Sigmoid colon (tissue), 6 donors: ENCODE measurements at regions not wholly inside any gene's neighbourhood (a gene's known extent, or its start where the extent isn't known, plus 50 kb on each side); places are given as distances from the start of the nearest gene placed in this dataset.

Experiments
- DNase-seq: peaks from one replicate; pipeline ENCODE4 v3.0.0-alpha.2; 2019
- H3K27ac ChIP-seq, 4 donors: fragments of 200-600 bp; sonication (generic); one replicate each; pipeline ENCODE4 v1.5.1; 2016 to 2019; ENCODE audit warnings: mild to moderate bottlenecking in 1 of 4
- H3K27me3 ChIP-seq, 3 donors: fragments of 200-600 bp; sonication (generic); one replicate each; pipeline ENCODE4 v1.5.1; 2019; ENCODE audit warnings: mild to moderate bottlenecking in 1 of 3
- H3K36me3 ChIP-seq, 4 donors: fragments of 200-600 bp; sonication (generic); one replicate each; pipeline ENCODE4 v1.5.1; 2016 to 2019
- H3K4me1 ChIP-seq, 4 donors: fragments of 200-600 bp; sonication (generic); one replicate each; pipeline ENCODE4 v1.5.1; 2017 to 2019
- H3K4me3 ChIP-seq, 4 donors: fragments of 200-600 bp; sonication (generic); one replicate each; pipeline ENCODE4 v1.5.1; 2017 to 2019; ENCODE audit warnings: mild to moderate bottlenecking in 2 of 4, moderate library complexity in 1 of 4
- H3K9me3 ChIP-seq, 4 donors: fragments of 200-600 bp in 3 of 4; sonication (generic) in 3 of 4; one replicate each; pipeline versions ENCODE4 v1.5.1 to v1.6.1; 2013 to 2019
- CTCF ChIP-seq, 4 experiments: fragments of 450-650 bp in 3 of 4; fragments of 200-600 bp in 1 of 4; IDR thresholded peaks; one replicate each; pipeline ENCODE4 v1.5.1; 2016 to 2019; ENCODE audit warnings: antibody characterized with exemption in 4 of 4, mild to moderate bottlenecking in 3 of 4, moderate library complexity in 2 of 4
- EP300 ChIP-seq, 4 donors: sonication (generic); formaldehyde crosslinking; IDR thresholded peaks; one replicate each; pipeline ENCODE4 v1.6.1; 2017; ENCODE audit warnings: antibody characterized with exemption in 4 of 4
- POLR2A ChIP-seq, 2 donors: fragments of 450-650 bp; IDR thresholded peaks; one replicate each; pipeline ENCODE4 v1.6.1; 2016; ENCODE audit warnings: antibody characterized with exemption in 2 of 2, mild to moderate bottlenecking in 2 of 2, moderate library complexity in 2 of 2
- POLR2AphosphoS5 ChIP-seq, 4 donors: sonication (generic); formaldehyde crosslinking; IDR thresholded peaks; one replicate each; pipeline ENCODE4 v1.6.1; 2017; ENCODE audit warnings: antibody characterized with exemption in 4 of 4
- WGBS, 2 donors: extraction: QIAGEN DNeasy Blood & Tissue Kit; methylation state at CpG; one replicate each; pipeline ENCODE4 v1.1.7; 2013; 5-methylcytosine and 5-hydroxymethylcytosine counted together
- intact Hi-C: fragments of 100-400 bp; cut with DNase I; formaldehyde crosslinking; loops from one replicate; pipeline ENCODE4 v1.15.1; 2023
- donor health status: healthy with polysubstance abuse.
- donor health status: healthy.

DNA sequence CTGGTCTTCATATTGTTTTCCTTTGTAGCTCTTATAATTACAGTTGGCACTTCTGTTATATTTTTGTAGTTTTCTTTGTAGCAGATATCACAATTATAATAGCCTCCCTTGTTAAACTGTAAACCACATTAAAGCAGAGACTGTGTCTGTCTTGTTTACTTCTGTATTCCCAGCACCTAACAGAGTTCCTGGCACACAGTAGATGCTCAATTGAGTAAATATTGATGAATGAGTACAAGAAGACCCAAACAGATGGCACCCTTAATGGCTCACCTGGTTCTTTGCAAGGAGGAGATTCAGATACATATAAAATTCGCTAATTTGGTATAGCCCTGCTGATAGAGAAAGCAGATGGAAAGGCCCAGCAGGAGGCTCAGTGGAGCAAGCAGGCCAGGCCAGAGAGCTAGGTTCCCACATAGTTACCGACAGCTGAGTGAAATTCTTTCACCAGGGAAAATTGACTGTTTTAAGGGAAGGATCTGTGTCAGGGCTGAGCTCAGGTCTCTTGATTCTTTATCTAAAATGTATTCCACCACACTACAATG lies 120.1 kb downstream of the NUP35 start:
- intact Hi-C loops, result no loop called here
- 71 to 83% methylated on average over 2 of the region's 2 CpGs for WGBS, 2 donors

GRCh38 chr2:183248866-183249567 lies 124.8 kb downstream of the NUP35 start:
- DNase-seq, result no peak
- Histone ChIP-seq H3K27ac (no peak overlapping the region), H3K36me3 (no peaks in the 10 kb centered on the region), H3K27me3 (no peaks in the 10 kb centered on the region), H3K9me3 (no peaks in the 10 kb centered on the region), H3K4me1 (no peaks in the 10 kb centered on the region), H3K4me3 (no peak overlapping the region)
- TF ChIP-seq CTCF (IDR thresholded peaks at IDR 0.05) (peak in 1 of 4 experiments; percentile 51), EP300 (IDR thresholded peaks at IDR 0.05) (no peak)
- 3 to 17% methylated on average over 1 of the region's 1 CpG for WGBS, 2 donors
- intact Hi-C loops, result no loop called here

More for the DNA sequence above, 120.1 kb downstream of the NUP35 start:
- Histone ChIP-seq H3K9me3 (no peaks in the 10 kb centered on the region), H3K4me1 (no peaks in the 10 kb centered on the region), H3K4me3 (no peak overlapping the region), H3K36me3 (no peaks in the 10 kb centered on the region), H3K27ac (no peak overlapping the region), H3K27me3 (no peaks in the 10 kb centered on the region)
- DNase-seq, result no peak
- no peak for TF ChIP-seq POLR2A (IDR thresholded peaks at IDR 0.05)
- no peak for TF ChIP-seq CTCF (IDR thresholded peaks at IDR 0.05)
- no peak for TF ChIP-seq POLR2AphosphoS5 (IDR thresholded peaks at IDR 0.05)
- no peak for TF ChIP-seq EP300 (IDR thresholded peaks at IDR 0.05)

GRCh38 chr2:183250061-183250460 lies 125.8 kb downstream of the NUP35 start:
- no peak overlapping the region for H3K27ac ChIP-seq
- no peaks in the 10 kb centered on the region for H3K27me3 ChIP-seq
- H3K9me3 ChIP-seq, result no peaks in the 10 kb centered on the region
- WGBS, 2 donors, result 70 to 83% methylated on average over 3 of the region's 3 CpGs
- no peaks in the 10 kb centered on the region for H3K4me1 ChIP-seq
- no peak for DNase-seq
- no peaks in the 10 kb centered on the region for H3K36me3 ChIP-seq
- H3K4me3 ChIP-seq, result no peak overlapping the region
- intact Hi-C loops, result no loop called here
- TF ChIP-seq POLR2A (IDR thresholded peaks at IDR 0.05) (no peak), EP300 (IDR thresholded peaks at IDR 0.05) (no peak), CTCF (IDR thresholded peaks at IDR 0.05) (no peak), POLR2AphosphoS5 (IDR thresholded peaks at IDR 0.05) (no peak)

DNA sequence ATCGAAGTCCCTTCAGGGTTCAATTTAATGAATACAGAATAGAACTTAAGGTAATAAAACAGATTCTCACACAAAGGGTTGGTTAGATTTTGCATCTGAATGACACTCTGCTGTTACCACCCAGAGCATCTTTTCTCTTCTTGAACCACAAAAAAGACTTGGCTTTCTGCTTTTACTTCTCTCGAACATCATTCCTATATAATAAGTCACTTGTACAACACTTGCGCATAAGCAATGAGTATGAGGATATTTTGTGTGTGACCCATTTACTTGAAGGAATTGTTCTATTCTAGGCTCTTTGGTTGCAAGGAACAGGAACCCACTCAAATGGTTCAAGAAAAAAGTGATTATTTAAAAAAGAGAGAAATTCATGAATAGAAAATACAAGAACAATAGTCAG lies 126.2 kb downstream of the NUP35 start:
- intact Hi-C loops, result no loop called here
- Histone ChIP-seq H3K9me3 (no peaks in the 10 kb centered on the region), H3K4me3 (no peak overlapping the region), H3K4me1 (no peaks in the 10 kb centered on the region), H3K36me3 (no peaks in the 10 kb centered on the region), H3K27ac (no peak overlapping the region), H3K27me3 (no peaks in the 10 kb centered on the region)
- TF ChIP-seq POLR2AphosphoS5 (IDR thresholded peaks at IDR 0.05) (no peak), POLR2A (IDR thresholded peaks at IDR 0.05) (no peak), EP300 (IDR thresholded peaks at IDR 0.05) (no peak), CTCF (IDR thresholded peaks at IDR 0.05) (no peak)
- 92 to 95% methylated on average over 3 of the region's 3 CpGs for WGBS, 2 donors
- DNase-seq, result no peak
